Activated CD4-positive, CD25-positive, alpha-beta regulatory T cell treated with anti-CD3 and anti-CD28 coated beads, Interleukin-2, amount 50 U/mL, for 24 hours (primary cell): ENCODE measurements at regions not wholly inside any gene's neighbourhood (a gene's known extent, or its start where the extent isn't known, plus 50 kb on each side); places are given as distances from the start of the nearest gene placed in this dataset.
"Not testable (repeated sequence)": the region's sequence is repeated elsewhere in the genome, so short reads cannot be mapped to it uniquely, and the experiment has no call there.

Source experiments
- ATAC-seq, 2 donors: fragments of 150-1000 bp; cut with Tn5 transposase; one replicate each; pipeline ENCODE4 v1.10.0; 2021; ENCODE audit warnings: mild to moderate bottlenecking in 1 of 2, moderate library complexity in 1 of 2

DNA sequence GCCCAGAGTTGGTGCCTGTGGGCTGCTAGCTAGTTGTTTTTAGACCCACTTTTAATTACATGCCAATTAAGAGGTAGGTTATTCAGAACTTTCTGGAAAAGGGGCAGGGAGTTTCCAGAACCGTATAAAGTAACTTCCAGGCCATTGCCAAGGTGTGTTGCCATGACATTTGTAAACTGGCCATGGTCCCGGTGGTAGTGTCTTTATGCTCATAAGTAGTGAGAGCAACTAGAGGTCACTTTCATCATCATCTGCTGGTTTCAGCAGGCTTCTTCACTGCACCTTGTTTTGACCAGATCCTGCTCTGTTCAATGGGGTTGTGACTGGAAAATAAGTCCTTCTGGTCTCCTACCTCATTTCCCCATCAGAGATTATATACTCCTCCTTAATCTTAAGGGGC lies 207.0 kb downstream of the FAM72C start:
- ATAC-seq = not testable (repeated sequence)

DNA sequence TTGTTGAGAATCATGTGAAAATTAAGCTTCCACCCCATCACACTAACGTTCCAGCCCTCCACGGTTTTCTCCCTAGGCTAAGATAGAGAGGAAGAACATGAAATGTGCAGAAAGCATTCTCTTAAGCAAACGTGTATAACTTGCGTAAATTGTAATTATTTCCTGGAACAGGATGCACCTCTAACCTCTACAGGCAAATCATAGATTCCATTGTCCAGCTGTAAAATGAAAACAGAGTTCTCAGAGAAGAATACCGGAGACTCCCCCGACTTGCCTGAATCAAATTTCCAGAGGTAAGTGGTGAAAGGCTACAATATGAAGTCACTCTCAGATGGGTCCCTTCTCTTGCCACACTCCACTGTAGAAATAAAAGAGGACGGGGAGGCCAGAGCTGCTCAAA lies 211.4 kb downstream of the FAM72C start:
- ATAC-seq = not testable (repeated sequence)

GRCh38 chr1:143755961-143756360 lies 215.8 kb downstream of the FAM72C start:
- not testable (repeated sequence) for ATAC-seq

- no peak for ATAC-seq
These were observed 222.9 kb downstream of the FAM72C start for GRCh38 chr1:143748906-143749305.

DNA sequence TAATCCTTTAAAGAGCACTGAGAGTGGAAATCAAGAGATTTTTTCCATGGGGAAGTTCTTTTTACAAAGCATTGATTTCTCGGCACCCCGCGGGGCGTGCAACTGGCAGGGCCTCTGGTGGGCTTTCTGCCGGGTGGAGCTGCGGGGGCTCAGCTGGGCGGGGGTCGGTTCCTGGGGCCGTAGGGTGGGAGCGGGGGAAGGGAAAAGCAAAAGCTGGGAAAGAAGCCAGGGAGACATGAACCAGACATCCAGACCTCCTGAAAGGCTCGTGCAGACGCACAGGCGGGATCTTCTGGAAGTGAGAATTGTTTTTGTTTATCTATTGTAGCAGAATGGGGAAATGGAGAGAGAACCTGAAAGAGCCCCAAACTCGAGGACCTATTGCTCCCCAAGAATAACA lies 235.2 kb downstream of the FAM72C start:
- ATAC-seq = no peak

GRCh38 chr1:143735764-143736461 lies 235.9 kb downstream of the FAM72C start:
- no peak for ATAC-seq

- not testable (repeated sequence) for ATAC-seq
These were observed 237.5 kb downstream of the FAM72C start for GRCh38 chr1:143734261-143734660.

DNA sequence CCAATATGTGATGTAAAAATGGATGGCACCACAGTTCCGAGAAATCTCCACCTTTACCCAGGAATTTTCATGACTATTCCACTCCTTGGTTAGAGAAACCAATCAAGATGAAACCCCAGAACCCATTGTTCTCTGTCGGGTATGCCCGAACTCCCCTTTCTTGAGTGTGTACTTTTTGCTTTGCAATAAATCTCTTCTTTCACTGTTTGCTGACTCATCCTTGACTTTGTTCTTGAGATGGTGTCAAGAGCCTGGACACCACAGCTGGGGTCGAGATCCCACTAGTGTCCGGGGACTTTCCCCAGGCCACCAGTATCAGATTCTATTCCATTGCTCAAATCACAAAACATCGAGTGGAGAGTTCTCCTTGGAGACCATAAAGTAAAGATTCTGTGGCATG lies 240.9 kb downstream of the FAM72C start:
- ATAC-seq = not testable (repeated sequence)

DNA sequence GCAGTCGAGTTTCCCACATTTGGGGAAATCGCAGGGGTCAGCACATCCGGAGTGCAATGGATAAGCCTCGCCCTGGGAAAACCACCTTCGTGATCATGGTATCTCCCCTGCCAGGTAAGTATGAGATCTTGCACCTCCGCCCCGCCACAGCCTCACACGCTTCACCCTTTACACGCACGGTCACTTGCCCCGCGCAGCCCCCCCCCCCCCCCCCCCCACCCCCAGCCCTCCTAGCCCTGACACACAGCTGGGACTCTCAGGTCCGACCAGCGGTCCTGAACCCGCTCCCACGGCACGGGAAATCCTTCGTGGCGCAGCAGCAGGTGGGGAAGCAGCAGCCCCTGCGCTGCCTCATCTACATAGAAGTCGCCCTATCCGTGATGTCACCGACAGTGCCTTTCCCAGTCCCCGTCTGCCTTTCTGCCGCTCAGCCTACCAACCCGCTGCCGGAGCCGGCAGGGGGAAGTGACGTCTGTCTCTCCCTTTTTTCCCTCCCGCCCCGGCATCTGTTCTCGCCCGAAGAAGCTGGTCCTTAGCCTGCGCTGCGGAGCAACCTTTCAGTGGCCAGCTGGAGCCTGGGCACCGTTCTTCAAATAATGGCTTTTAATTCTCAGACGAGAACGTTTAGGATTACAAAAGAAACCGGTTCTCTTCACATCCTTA lies 242.2 kb downstream of the FAM72C start:
- ATAC-seq = peak; percentile 48 to 66

GRCh38 chr1:143728802-143729448 lies 242.9 kb downstream of the FAM72C start:
- ATAC-seq = peak; percentile 93 to 95

- no peak for ATAC-seq
These were observed 244.5 kb downstream of the FAM72C start for GRCh38 chr1:143727263-143727662.

DNA sequence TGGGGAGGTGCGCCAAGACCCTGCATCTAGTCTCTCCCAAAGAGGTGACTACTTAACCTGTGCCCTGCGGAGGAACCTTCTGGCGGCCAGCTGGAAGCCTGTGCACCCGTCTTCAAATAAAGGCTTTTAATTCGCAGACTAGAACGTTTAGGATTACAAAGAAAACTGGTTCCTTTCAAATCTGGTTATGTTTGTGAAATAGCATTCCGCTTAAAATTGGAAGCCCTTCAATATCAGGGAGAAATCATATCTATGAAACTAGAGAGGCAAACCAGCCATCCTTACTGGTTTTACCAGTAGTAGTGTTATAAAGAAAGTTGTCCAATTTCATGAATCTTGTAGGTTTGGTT lies 250.8 kb downstream of the FAM72C start:
- ATAC-seq = no peak

- ATAC-seq = no peak
These were observed 251.4 kb downstream of the FAM72C start for GRCh38 chr1:143720087-143721023.

DNA sequence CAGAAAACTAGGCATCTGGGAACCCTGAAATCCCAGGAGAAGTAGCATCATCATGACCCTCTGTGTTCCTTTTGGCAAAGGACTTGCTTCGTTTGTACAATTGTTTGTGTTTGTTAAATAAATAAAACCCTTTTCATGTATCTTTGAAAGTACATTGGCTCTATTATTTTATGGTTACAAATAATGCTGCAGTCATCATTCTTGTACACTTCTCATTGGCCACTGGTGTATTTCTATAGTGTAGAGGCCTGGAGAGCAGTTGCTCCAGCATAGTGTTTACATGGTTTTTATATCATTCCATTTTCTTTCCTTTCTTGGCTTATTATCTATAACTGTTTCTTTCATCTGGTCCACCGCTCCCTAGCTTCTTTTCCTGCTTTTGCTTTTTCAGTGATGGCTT lies 253.3 kb downstream of the FAM72C start:
- no peak for ATAC-seq

DNA sequence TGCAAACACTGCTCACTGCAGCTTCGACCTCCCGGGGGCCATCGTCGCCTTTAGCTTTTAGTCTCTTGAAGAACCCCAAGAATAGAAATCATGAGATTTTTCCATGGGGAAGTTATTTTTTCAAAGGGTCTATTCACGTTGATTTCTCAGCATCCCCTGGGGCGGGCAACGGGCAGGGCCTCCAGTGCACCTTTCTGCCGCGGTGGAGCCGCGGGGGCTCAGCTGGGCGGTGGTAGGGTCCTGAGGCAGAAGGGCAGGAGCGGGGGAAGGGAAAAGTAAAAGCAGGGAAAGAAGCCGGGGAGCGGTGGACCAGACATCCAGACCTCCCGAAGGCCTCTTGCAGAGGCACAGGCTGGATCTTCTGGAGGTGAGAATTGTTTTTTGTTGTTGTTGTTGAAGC lies 253.8 kb downstream of the FAM72C start:
- no peak for ATAC-seq

DNA sequence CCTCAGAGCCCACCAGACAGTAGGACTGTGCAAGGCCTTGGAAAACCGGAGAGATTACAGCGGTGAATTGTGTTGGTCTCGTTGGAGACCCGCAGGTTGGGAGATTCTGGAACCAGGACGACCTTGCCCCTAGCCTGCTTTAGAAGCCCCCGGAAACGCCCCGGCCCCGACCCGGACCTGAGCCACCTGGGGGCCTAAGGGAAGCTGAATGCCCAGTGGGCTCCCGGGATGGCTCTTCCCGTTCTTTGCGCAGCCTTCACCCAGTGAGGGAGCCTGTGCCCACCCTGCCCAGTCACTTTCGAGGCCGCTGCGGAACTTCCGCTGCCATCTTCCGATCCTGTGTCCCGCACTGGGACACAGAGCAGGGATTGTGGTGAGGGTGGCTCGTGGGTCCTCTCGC lies 254.4 kb downstream of the FAM72C start:
- no peak for ATAC-seq

GRCh38 chr1:143714913-143715312 lies 256.9 kb downstream of the FAM72C start:
- not testable (repeated sequence) for ATAC-seq

- ATAC-seq = not testable (repeated sequence)
These were observed 262.1 kb downstream of the FAM72C start for GRCh38 chr1:143709606-143710259.

- ATAC-seq = not testable (repeated sequence)
These were observed 269.0 kb downstream of the FAM72C start for GRCh38 chr1:143702739-143703138.

DNA sequence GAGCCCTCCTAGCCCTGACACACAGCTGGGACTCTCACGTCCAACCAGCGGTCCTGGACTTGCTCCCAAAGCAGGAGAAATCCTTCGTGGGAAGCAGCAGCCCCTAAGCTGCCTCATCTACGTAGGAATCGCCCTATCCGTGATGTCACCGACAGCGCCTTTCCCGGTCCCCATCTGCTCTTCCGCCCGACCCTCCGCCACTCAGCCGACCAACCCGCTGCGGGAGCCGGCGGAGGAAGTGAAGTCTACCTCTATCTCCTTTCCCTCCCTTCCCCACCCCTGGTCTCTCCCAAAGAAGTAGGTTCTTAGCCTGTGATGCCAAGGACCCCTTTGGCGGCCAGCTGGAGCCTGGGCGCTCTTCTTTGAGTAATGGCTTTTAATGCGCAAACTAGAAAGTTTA lies 272.1 kb downstream of the FAM72C start:
- ATAC-seq = no peak

GRCh38 chr1:143699115-143699514 lies 272.7 kb downstream of the FAM72C start:
- no peak for ATAC-seq

GRCh38 chr1:143698016-143698415 lies 273.8 kb downstream of the FAM72C start:
- ATAC-seq = no peak
